Endothelial cell of umbilical vein (primary cell): ENCODE measurements at regions not wholly inside any gene's neighbourhood (a gene's known extent, or its start where the extent isn't known, plus 50 kb on each side); places are given as distances from the start of the nearest gene placed in this dataset.

Experiments used
- BruUV-seq: library from RNA; stranded (reverse); fragments of 400-500 nt; replicated peaks from 2 replicates; lab custom pipeline; 2021; lab: Mats Ljungman, UMichigan
- CTCF ChIA-PET: fragments of 300-600, 350-600 bp; sonication (Branson Sonifier 250); formaldehyde crosslinking; loops from one replicate; lab custom pipeline; 2021; ENCODE audit warnings: antibody characterized with exemption, inconsistent platforms; lab: Charles Lee
- POLR2A ChIA-PET: fragments of 300-600, 350-600 bp; sonication (Branson Sonifier 250); formaldehyde crosslinking; loops from one replicate; lab custom pipeline; 2021; ENCODE audit warnings: antibody characterized with exemption, inconsistent platforms; lab: Charles Lee
- DNase-seq: peaks from one replicate; pipeline ENCODE4 v3.0.0-alpha.2; 2011; ENCODE audit warnings: low read depth, low spot score
- FAIRE-seq: peaks from 2 replicates; lab custom pipeline; 2011; peaks lifted over from hg19 to GRCh38; lab: Jason Lieb, UNC
- H2AFZ ChIP-seq: 2 replicates; pipeline ENCODE4 v1.6.0; 2012; ENCODE audit warnings: low read depth, low read length, control low read depth, inconsistent platforms
- H3K27ac ChIP-seq: 2 replicates; pipeline ENCODE4 v1.5.1; 2011; ENCODE audit warnings: low read depth, mild to moderate bottlenecking, control low read depth, low read length, moderate library complexity; ENCODE audit not compliant: insufficient read depth
- H3K27me3 ChIP-seq, 2 experiments: 2 replicates each; pipeline versions ENCODE4 v1.6.0 to v1.6.1; 2011; ENCODE audit warnings: low read length in 2 of 2, mixed read lengths in 1 of 2; ENCODE audit not compliant: control insufficient read depth in 2 of 2, insufficient read depth in 2 of 2
- H3K36me3 ChIP-seq, 2 experiments: 2 replicates in 1 of 2; 3 replicates in 1 of 2; pipeline ENCODE4 v1.5.1; 2011; ENCODE audit warnings: low read length in 2 of 2, mild to moderate bottlenecking in 1 of 2, moderate library complexity in 1 of 2; ENCODE audit not compliant: control insufficient read depth in 2 of 2, insufficient read depth in 2 of 2; ENCODE audit errors: extremely low read depth in 1 of 2
- H3K4me1 ChIP-seq: 3 replicates; pipeline ENCODE4 v1.5.1; 2011; ENCODE audit warnings: mild to moderate bottlenecking, low read length; ENCODE audit not compliant: control insufficient read depth, insufficient read depth; ENCODE audit errors: extremely low read depth
- H3K4me2 ChIP-seq: 2 replicates; pipeline ENCODE4 v1.6.1; 2011; ENCODE audit warnings: low read length, control low read depth, mixed read lengths; ENCODE audit not compliant: insufficient read depth
- H3K4me3 ChIP-seq, 3 experiments: fragments of 200-600 bp in 1 of 3; sonication (generic), shearing (Covaris generic) in 1 of 3; replicated peaks in 1 of 3; 2 replicates each; pipeline ENCODE4 v1.5.1; 2011 to 2016; ENCODE audit warnings: control low read depth in 3 of 3, low read length in 3 of 3, mild to moderate bottlenecking in 2 of 3, inconsistent platforms in 1 of 3, low read depth in 1 of 3, moderate library complexity in 1 of 3; ENCODE audit not compliant: insufficient read depth in 1 of 3
- H3K79me2 ChIP-seq: 2 replicates; pipeline ENCODE4 v1.6.0; 2012; ENCODE audit warnings: low read length, inconsistent platforms; ENCODE audit not compliant: control insufficient read depth, insufficient read depth
- H3K9ac ChIP-seq: replicated peaks from 2 replicates; pipeline ENCODE3; 2011; ENCODE audit warnings: low read length, control low read depth; ENCODE audit not compliant: insufficient read depth; ENCODE audit errors: extremely low read depth
- H3K9me1 ChIP-seq: replicated peaks from 3 replicates; pipeline ENCODE4 v1.6.0; 2011; ENCODE audit warnings: mild to moderate bottlenecking, low read length; ENCODE audit not compliant: control insufficient read depth, insufficient read depth; ENCODE audit errors: extremely low read depth
- H3K9me3 ChIP-seq: replicated peaks from 2 replicates; pipeline ENCODE4 v1.5.1; 2012; ENCODE audit warnings: low read length, inconsistent platforms; ENCODE audit not compliant: control insufficient read depth, insufficient read depth
- H4K20me1 ChIP-seq: replicated peaks from 2 replicates; pipeline ENCODE3; 2011; ENCODE audit warnings: mild to moderate bottlenecking, low read length; ENCODE audit not compliant: control insufficient read depth, insufficient read depth; ENCODE audit errors: extremely low read depth
- CTCF ChIP-seq, 2 donors: IDR thresholded peaks; 1 replicate in 1 of 2; 2 replicates in 1 of 2; pipeline ENCODE4 v1.5.1; 2011; ENCODE audit warnings: low read length in 2 of 2, mild to moderate bottlenecking in 2 of 2, moderate library complexity in 2 of 2, control low read depth in 1 of 2, inconsistent platforms in 1 of 2, low read depth in 1 of 2; ENCODE audit not compliant: insufficient read depth in 1 of 2; ENCODE audit errors: extremely low read depth in 1 of 2
- EZH2 ChIP-seq: IDR thresholded peaks from 2 replicates; pipeline ENCODE4 v1.6.1; 2012; ENCODE audit warnings: borderline replicate concordance, low read depth, mild to moderate bottlenecking, moderate library complexity, low read length, inconsistent platforms; ENCODE audit not compliant: severe bottlenecking
- FOS ChIP-seq: IDR thresholded peaks from 2 replicates; pipeline ENCODE4 v1.6.1; 2011; ENCODE audit warnings: mild to moderate bottlenecking, low read length, moderate library complexity, borderline replicate concordance; ENCODE audit not compliant: insufficient read depth
- GATA2 ChIP-seq: IDR thresholded peaks from 2 replicates; pipeline ENCODE4 v1.7.0; 2011; ENCODE audit warnings: low read depth, mild to moderate bottlenecking, moderate library complexity, mixed read lengths, low read length; ENCODE audit not compliant: insufficient read length, insufficient read depth
- JUN ChIP-seq: IDR thresholded peaks from 2 replicates; pipeline ENCODE4 v1.6.1; 2011; ENCODE audit warnings: borderline replicate concordance, low read depth; ENCODE audit not compliant: insufficient read length, insufficient read depth
- MAX ChIP-seq: IDR thresholded peaks from 2 replicates; pipeline ENCODE4 v1.6.1; 2011; ENCODE audit not compliant: insufficient read depth, insufficient read length
- MYC ChIP-seq: IDR thresholded peaks from one replicate; pipeline ENCODE4 v1.6.1; 2011; ENCODE audit warnings: mild to moderate bottlenecking, low read depth, low read length
- POLR2A ChIP-seq: IDR thresholded peaks from 2 replicates; pipeline ENCODE4 v1.6.1; 2012; ENCODE audit warnings: low read depth, mild to moderate bottlenecking, control low read depth, low read length
- POLR2AphosphoS5 ChIP-seq: IDR thresholded peaks from 2 replicates; pipeline ENCODE4 v1.6.1; 2012; ENCODE audit warnings: low read depth, mild to moderate bottlenecking, control low read depth, low read length, moderate library complexity; ENCODE audit not compliant: insufficient read depth
- dilution Hi-C: fragments of 300-500 bp; cut with MboI; formaldehyde crosslinking; loops from one replicate; pipeline ENCODE4 v1.15.0; 2019; ENCODE audit warnings: low sequenced_read_pairs; ENCODE audit not compliant: extremely low pct_ligation_motif_present
- intact Hi-C: fragments of 100-400 bp; cut with micrococcal nuclease; formaldehyde crosslinking; loops from one replicate; pipeline ENCODE4 v1.10.0; 2022

DNA sequence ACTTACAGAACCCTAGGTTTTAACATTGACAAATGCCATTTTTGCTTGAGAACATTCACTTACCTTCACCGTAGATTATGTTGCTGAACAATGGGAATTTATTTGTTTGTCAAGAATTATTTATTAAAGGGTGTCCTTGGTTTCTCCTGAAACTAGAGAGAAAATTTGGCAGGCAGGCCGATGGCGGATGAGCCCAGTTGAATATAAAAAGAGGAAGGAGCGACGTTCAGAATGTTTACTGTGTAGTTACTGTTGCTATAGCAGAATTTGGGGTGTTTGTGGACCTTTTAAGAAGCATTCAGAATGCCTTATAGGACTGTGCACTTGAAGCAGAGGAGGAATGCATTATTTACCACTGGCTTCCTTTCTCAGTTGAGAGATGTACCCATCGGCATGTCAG, 268.2 kb downstream of the CDH10 start:
- no peak for DNase-seq
- POLR2A ChIA-PET, result no interaction called here
- CTCF ChIA-PET, result no interaction called here

More for the DNA sequence above, 268.2 kb downstream of the CDH10 start:
- Histone ChIP-seq H2AFZ (no peak overlapping the region), H3K36me3 (no peaks in the 10 kb centered on the region), H4K20me1 (no peaks in the 10 kb centered on the region), H3K27me3 (no peaks in the 10 kb centered on the region), H3K4me2 (no peak overlapping the region), H3K79me2 (no peaks in the 10 kb centered on the region), H3K9me1 (no peaks in the 10 kb centered on the region), H3K4me3 (no peak overlapping the region), H3K9ac (no peak overlapping the region), H3K27ac (no peak overlapping the region), H3K4me1 (no peaks in the 10 kb centered on the region), H3K9me3 (no peaks in the 10 kb centered on the region)
- intact Hi-C loops (no loop called here), dilution Hi-C loops (no loop called here)
- TF ChIP-seq JUN (no peak), FOS (no peak), CTCF (IDR thresholded peaks at IDR 0.05; ENCODE audit: extremely low read depth in 1 of 2, insufficient read depth in 1 of 2, low read depth in 1 of 2, low read length in 2 of 2) (no peak), EZH2 (no peak), MYC (no peak), POLR2A (no peak), GATA2 (no peak), MAX (no peak), POLR2AphosphoS5 (no peak)
- no peak for FAIRE-seq
- BruUV-seq, result no TSS peak
